Naive thymus-derived CD4-positive, alpha-beta T cell (primary cell): ENCODE measurements at regions not wholly inside any gene's neighbourhood (a gene's known extent, or its start where the extent isn't known, plus 50 kb on each side); places are given as distances from the start of the nearest gene placed in this dataset.
"Not testable (repeated sequence)": the region's sequence is repeated elsewhere in the genome, so short reads cannot be mapped to it uniquely, and the experiment has no call there.

Experiments
- ATAC-seq: fragments of 150-1000 bp; cut with Tn5 transposase; 2 replicates; pipeline ENCODE4 v1.10.0; 2021; ENCODE audit warnings: mild to moderate bottlenecking, moderate library complexity
- CTCF ChIA-PET: fragments of 350-600 bp; sonication (Branson Sonifier 250); formaldehyde crosslinking; loops from one replicate; lab custom pipeline; 2021; ENCODE audit warnings: antibody characterized with exemption; lab: Charles Lee
- POLR2A ChIA-PET: fragments of 350-600 bp; sonication (Branson Sonifier 250); formaldehyde crosslinking; loops from one replicate; lab custom pipeline; 2021; ENCODE audit warnings: antibody characterized with exemption, inconsistent platforms; lab: Charles Lee
- DNase-seq, 9 donors: peaks; one replicate each; pipeline versions ENCODE4 v3.0.0 to v3.0.0-alpha.2; 2020 to 2022; ENCODE audit warnings: mixed read lengths in 1 of 9
- H3K27ac ChIP-seq: one replicate; pipeline ENCODE4 v1.7.0; 2013; ENCODE audit warnings: mild to moderate bottlenecking, low read depth, low read length, moderate library complexity
- H3K27me3 ChIP-seq, 2 donors: one replicate each; pipeline ENCODE4 v1.7.0; 2013; ENCODE audit warnings: low read length in 2 of 2, mild to moderate bottlenecking in 2 of 2, moderate library complexity in 2 of 2; ENCODE audit not compliant: control insufficient read depth in 2 of 2, insufficient read depth in 2 of 2
- H3K36me3 ChIP-seq, 3 experiments: 1 replicate in 2 of 3; 2 replicates in 1 of 3; pipeline ENCODE4 v1.7.0; 2013; ENCODE audit warnings: low read length in 3 of 3, mild to moderate bottlenecking in 3 of 3, moderate library complexity in 1 of 3; ENCODE audit not compliant: insufficient read depth in 3 of 3, control insufficient read depth in 2 of 3
- H3K4me1 ChIP-seq, 2 donors: one replicate each; pipeline ENCODE4 v1.7.0; 2013; ENCODE audit warnings: low read length in 2 of 2, mild to moderate bottlenecking in 2 of 2, moderate library complexity in 1 of 2; ENCODE audit not compliant: control insufficient read depth in 2 of 2, insufficient read depth in 2 of 2
- H3K4me3 ChIP-seq: 2 replicates; pipeline ENCODE4 v1.7.0; 2013; ENCODE audit warnings: mild to moderate bottlenecking, low read length
- H3K9me3 ChIP-seq, 3 experiments: 1 replicate in 2 of 3; 2 replicates in 1 of 3; pipeline ENCODE4 v1.7.0; 2013; ENCODE audit warnings: low read length in 3 of 3; ENCODE audit not compliant: control insufficient read depth in 2 of 3
- H3K27ac Mint-ChIP-seq, 9 donors: one replicate each; pipeline ENCODE4 v1.8.0; 2020 to 2022; ENCODE audit warnings: mixed read lengths in 9 of 9, mild to moderate bottlenecking in 8 of 9, moderate library complexity in 5 of 9, inconsistent platforms in 2 of 9
- H3K27me3 Mint-ChIP-seq, 5 donors: one replicate each; pipeline ENCODE4 v1.8.0; 2021 to 2022; ENCODE audit warnings: mixed read lengths in 5 of 5, mild to moderate bottlenecking in 1 of 5
- H3K36me3 Mint-ChIP-seq, 5 donors: one replicate each; pipeline ENCODE4 v1.8.0; 2020 to 2022; ENCODE audit warnings: mixed read lengths in 5 of 5, mild to moderate bottlenecking in 3 of 5, inconsistent platforms in 1 of 5
- H3K4me1 Mint-ChIP-seq, 7 donors: one replicate each; pipeline ENCODE4 v1.8.0; 2020 to 2022; ENCODE audit warnings: mixed read lengths in 7 of 7, mild to moderate bottlenecking in 3 of 7, inconsistent platforms in 1 of 7
- H3K4me3 Mint-ChIP-seq, 10 donors: one replicate each; pipeline ENCODE4 v1.8.0; 2020 to 2022; ENCODE audit warnings: mild to moderate bottlenecking in 10 of 10, mixed read lengths in 10 of 10, moderate library complexity in 6 of 10, inconsistent platforms in 2 of 10
- H3K9me3 Mint-ChIP-seq, 11 donors: one replicate each; pipeline ENCODE4 v1.8.0; 2020 to 2022; ENCODE audit warnings: mixed read lengths in 11 of 11, mild to moderate bottlenecking in 4 of 11, inconsistent platforms in 1 of 11, moderate library complexity in 1 of 11
- intact Hi-C, 2 donors: fragments of 100-400 bp; cut with micrococcal nuclease; formaldehyde crosslinking; loops; one replicate each; pipeline ENCODE4 v1.15.1; 2023

- ChIA-PET POLR2A (no interaction called here), CTCF (no interaction called here)
- H3K4me3 Mint-ChIP-seq = no peak overlapping the region
- no peaks in the 10 kb centered on the region for H3K4me1 Mint-ChIP-seq
- Histone ChIP-seq H3K9me3 (no peaks in the 10 kb centered on the region), H3K27me3 (no peaks in the 10 kb centered on the region), H3K27ac (no peak overlapping the region), H3K36me3 (no peaks in the 10 kb centered on the region), H3K4me1 (no peaks in the 10 kb centered on the region), H3K4me3 (no peak overlapping the region)
- H3K27ac Mint-ChIP-seq = no peak overlapping the region
- ATAC-seq (peak; percentile 57), DNase-seq (no peak)
- H3K9me3 Mint-ChIP-seq = peaks cover 0 to 2% (median 0%) of the 10 kb centered on the region in 11 donors
- peaks cover 0 to 20% (median 5%) of the 10 kb centered on the region in 5 donors for H3K27me3 Mint-ChIP-seq
- intact Hi-C loops = no loop called here
- no peaks in the 10 kb centered on the region for H3K36me3 Mint-ChIP-seq
These were observed 91.8 kb upstream of the DAPK1 start for GRCh38 chr9:87405677-87406542.

DNA sequence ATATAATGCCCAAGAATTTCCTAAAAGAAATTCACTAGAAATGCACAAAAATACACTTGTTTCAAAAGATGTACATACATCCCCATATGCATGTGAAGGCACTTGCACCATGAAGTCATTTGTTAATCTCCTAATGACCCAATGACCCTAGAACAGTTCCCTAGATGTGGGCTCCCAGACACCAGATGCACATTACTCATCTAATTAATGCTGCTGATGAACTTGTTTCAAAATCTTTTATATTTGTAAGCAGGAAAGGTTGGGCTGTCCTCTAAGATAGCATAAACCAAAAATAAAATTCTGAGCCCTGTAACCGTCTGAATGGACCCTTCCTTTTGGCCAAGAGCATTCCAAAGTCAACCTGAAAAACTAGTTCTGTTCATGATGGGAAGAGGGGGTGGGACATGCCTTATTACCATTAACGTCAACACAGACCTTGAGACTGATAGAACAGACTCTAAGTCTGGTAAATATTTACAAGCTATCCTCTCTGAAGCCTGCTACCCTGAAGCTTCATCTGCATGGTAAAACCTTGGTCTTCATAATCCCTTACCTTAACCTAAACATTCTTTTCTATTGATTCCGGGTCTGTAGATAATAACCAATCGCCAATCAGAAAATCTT is 91.0 kb upstream of the DAPK1 start:
- peak; percentile 76 for ATAC-seq
- Histone ChIP-seq H3K36me3 (no peaks in the 10 kb centered on the region), H3K4me1 (no peaks in the 10 kb centered on the region), H3K27me3 (no peaks in the 10 kb centered on the region), H3K4me3 (no peak overlapping the region), H3K27ac (no peak overlapping the region), H3K9me3 (no peaks in the 10 kb centered on the region)
- Mint-ChIP-seq H3K27me3 (peaks cover 0 to 13% (median 6%) of the 10 kb centered on the region in 5 donors), H3K9me3 (peaks cover 0 to 2% (median 0%) of the 10 kb centered on the region in 11 donors), H3K27ac (no peak overlapping the region), H3K4me3 (no peak overlapping the region), H3K4me1 (no peaks in the 10 kb centered on the region), H3K36me3 (no peaks in the 10 kb centered on the region)
- no peak for DNase-seq
- intact Hi-C loops = no loop called here
- CTCF ChIA-PET = no interaction called here
- POLR2A ChIA-PET = no interaction called here

DNA sequence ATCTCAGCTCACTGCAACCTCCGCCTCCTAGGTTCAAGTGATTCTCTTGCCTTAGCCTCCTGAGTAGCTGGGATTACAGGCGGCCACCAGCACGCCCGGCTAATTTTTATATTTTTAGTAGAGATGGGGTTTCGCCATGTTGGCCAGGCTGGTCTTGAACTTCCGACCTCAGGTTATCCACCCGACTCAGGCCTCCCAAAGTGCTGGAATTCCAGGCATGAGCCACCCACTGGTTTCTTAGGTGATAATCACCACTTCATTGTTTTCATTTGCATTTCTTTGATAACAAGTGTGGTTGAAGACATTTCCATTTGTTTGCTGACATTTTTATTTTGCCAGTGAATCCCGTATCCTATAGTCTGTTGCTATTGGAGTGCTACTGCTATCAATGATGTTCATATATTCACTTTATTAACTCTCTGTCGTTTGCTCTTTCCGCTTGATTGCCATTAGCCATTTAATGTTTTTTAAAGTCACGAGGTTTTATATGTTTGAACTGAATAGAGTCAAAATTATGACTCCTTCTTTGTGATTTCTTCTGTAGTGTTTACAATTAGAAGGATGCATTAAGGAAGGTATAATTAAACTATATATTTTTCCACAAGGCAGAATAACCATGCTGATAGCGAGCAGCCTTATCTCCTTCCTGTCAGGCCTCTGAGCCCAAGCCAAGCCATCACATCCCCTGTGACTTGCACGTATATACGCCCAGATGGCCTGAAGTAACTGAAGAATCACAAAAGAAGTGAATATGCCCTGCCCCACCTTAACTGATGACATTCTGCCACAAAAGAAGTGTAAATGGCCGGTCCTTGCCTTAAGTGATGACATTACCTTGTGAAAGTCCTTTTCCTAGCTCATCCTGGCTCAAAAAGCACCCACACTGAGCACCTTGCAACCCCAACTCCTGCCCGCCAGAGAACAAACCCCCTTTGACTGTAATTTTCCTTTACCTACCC is 87.3 kb upstream of the DAPK1 start:
- H3K4me3 ChIP-seq, DNase-seq, H3K9me3 ChIP-seq, H3K9me3 Mint-ChIP-seq, intact Hi-C loops, H3K36me3 Mint-ChIP-seq, H3K4me1 ChIP-seq, H3K4me3 Mint-ChIP-seq, POLR2A ChIA-PET, H3K27ac ChIP-seq, H3K4me1 Mint-ChIP-seq, H3K27me3 ChIP-seq, H3K36me3 ChIP-seq, ATAC-seq, H3K27ac Mint-ChIP-seq, CTCF ChIA-PET: not testable (repeated sequence)
- peaks cover 0 to 15% (median 0%) of the 10 kb centered on the region in 5 donors for H3K27me3 Mint-ChIP-seq

- no peak for DNase-seq
These were observed 76.8 kb upstream of the DAPK1 start for GRCh38 chr9:87420884-87421283.

DNA sequence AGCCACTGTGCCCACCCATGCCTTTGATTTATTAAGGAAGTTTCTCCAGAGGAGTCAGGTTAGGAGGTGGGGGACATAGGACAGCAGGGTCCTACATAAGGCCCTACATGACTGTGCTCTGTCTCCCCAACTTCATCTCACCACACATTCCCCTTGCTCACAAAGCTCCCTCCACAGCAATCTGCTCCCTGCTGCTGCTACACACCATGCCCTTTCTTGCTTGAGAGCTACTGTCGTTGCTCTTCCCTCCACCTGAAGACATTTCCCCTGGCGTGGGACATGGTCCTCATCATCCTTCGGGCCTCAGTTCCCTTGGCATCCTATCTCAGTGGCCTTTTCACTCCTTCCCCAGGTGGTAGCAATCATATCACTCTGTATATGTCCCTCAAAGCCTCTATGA is 75.9 kb upstream of the DAPK1 start:
- Mint-ChIP-seq H3K4me3 (no peak overlapping the region), H3K27ac (no peak overlapping the region), H3K9me3 (peaks cover 5 to 18% (median 7%) of the 10 kb centered on the region in 11 donors), H3K27me3 (peaks cover 0 to 21% (median 6%) of the 10 kb centered on the region in 5 donors), H3K4me1 (no peaks in the 10 kb centered on the region), H3K36me3 (peaks cover 0 to 4% (median 3%) of the 10 kb centered on the region in 5 donors)
- H3K27me3 ChIP-seq = no peaks in the 10 kb centered on the region
- H3K9me3 ChIP-seq = no peaks in the 10 kb centered on the region
- intact Hi-C loops = no loop called here
- ChIA-PET CTCF (no interaction called here), POLR2A (no interaction called here)
- H3K4me3 ChIP-seq = no peak overlapping the region
- no peak overlapping the region for H3K27ac ChIP-seq
- ATAC-seq (no peak), DNase-seq (no peak)
- H3K4me1 ChIP-seq = no peaks in the 10 kb centered on the region
- no peaks in the 10 kb centered on the region for H3K36me3 ChIP-seq

More at GRCh38 chr9:87420884-87421283, 76.8 kb upstream of the DAPK1 start:
- Mint-ChIP-seq H3K9me3 (peaks cover 5 to 18% (median 7%) of the 10 kb centered on the region in 11 donors), H3K4me3 (no peak overlapping the region), H3K27ac (no peak overlapping the region), H3K4me1 (no peaks in the 10 kb centered on the region), H3K36me3 (peaks cover 0 to 4% (median 3%) of the 10 kb centered on the region in 5 donors), H3K27me3 (peaks cover 0 to 21% (median 6%) of the 10 kb centered on the region in 5 donors)
- Histone ChIP-seq H3K27ac (no peak overlapping the region), H3K4me1 (no peaks in the 10 kb centered on the region), H3K9me3 (no peaks in the 10 kb centered on the region), H3K4me3 (no peak overlapping the region), H3K27me3 (no peaks in the 10 kb centered on the region), H3K36me3 (no peaks in the 10 kb centered on the region)
- ChIA-PET POLR2A (no interaction called here), CTCF (no interaction called here)
- intact Hi-C loops = no loop called here
- no peak for ATAC-seq

DNA sequence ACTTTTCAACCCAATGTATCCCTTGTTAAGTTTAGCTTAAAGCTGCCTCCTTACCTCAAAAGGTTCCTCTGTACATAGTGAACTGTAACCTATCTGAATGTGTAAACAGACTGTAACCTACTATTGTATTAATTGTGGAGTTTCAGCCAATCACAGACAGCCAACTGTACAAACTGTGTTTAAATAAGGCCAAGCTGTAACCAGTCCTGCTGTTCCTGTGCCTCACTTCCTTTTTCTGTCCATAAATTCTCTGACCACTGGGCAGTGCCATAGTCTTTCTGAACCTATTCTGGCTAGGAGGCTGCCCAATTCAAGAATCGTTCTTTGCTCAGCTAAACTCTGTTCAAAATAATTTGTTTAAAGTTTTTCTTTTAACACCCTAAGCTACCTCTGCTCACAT is 74.7 kb upstream of the DAPK1 start:
- H3K27ac ChIP-seq = no peak overlapping the region
- no peaks in the 10 kb centered on the region for H3K4me1 ChIP-seq
- peaks cover 5 to 18% (median 7%) of the 10 kb centered on the region in 11 donors for H3K9me3 Mint-ChIP-seq
- no peak overlapping the region for H3K27ac Mint-ChIP-seq
- ChIA-PET CTCF (no interaction called here), POLR2A (no interaction called here)
- no peaks in the 10 kb centered on the region for H3K27me3 ChIP-seq
- ATAC-seq (no peak), DNase-seq (no peak)
- H3K9me3 ChIP-seq = no peaks in the 10 kb centered on the region
- H3K4me1 Mint-ChIP-seq = no peaks in the 10 kb centered on the region
- H3K36me3 ChIP-seq = no peaks in the 10 kb centered on the region
- no peak overlapping the region for H3K4me3 ChIP-seq
- peaks cover 0 to 21% (median 6%) of the 10 kb centered on the region in 5 donors for H3K27me3 Mint-ChIP-seq
- H3K4me3 Mint-ChIP-seq = no peak overlapping the region
- intact Hi-C loops = no loop called here
- H3K36me3 Mint-ChIP-seq = peaks cover 0 to 4% (median 3%) of the 10 kb centered on the region in 5 donors
